HG03439 (cell line): ENCODE measurements at regions not wholly inside any gene's neighbourhood (a gene's known extent, or its start where the extent isn't known, plus 50 kb on each side); places are given as distances from the start of the nearest gene placed in this dataset.

ENCODE experiments used
- ATAC-seq: cut with Tn5 transposase; IDR thresholded peaks from one replicate; pipeline ENCODE4 v1.9.1; 2021; ENCODE audit warnings: mild to moderate bottlenecking, moderate library complexity; ENCODE audit not compliant: unreplicated experiment

DNA sequence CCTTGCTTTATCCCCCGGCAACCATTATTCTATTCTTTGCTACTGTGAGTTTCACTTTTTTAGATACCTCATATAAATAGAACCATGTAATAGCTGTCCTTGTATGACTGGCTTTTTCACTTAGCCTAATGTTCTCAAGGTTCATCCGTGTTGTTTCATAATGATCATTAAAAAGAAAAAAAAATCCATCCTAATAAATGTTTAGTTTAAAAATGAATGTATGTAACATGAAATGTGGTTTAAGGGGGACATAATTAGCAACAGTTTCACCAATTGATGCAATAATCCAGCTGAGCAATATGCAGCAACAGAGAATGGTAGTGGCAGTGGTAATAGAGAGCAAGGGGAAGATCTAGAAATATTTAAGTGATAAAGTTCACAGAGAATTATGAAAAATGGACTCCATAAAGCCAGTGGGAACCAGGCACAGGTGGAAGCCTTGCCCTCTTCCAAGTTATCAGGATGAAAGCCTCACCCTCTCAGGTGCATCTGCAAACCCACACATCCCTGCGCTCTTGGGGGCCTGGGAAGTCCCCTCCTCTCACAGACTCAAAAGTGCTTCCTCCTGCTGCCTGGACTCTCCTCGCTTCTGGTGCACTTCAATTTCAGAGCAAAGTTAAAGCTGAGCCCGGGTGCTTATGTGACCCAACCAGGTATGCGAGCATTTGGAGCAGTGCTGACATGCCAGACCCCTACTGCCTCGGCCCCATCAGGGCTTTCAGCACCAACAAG is 1403.3 kb upstream of the SLC39A10 start:
- ATAC-seq, result no peak

DNA sequence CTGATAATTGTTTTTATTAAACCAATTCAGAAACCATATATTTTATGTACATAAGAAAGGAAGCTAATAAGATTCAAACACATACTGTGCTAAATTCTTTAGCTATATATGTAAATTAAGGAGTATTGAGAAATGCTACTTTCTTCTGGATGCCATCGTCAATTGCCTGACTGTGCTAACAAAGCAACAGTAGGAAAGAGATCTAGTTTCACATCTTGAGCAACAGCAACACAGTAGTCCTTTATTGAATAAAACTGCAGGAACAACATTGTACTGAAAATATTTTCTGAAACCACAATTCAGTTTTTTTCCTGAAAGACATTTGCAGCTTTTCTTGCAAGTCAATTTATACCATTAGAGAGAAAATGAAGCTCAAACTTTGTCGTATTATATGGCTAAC is 1404.9 kb upstream of the SLC39A10 start:
- no peak for ATAC-seq

DNA sequence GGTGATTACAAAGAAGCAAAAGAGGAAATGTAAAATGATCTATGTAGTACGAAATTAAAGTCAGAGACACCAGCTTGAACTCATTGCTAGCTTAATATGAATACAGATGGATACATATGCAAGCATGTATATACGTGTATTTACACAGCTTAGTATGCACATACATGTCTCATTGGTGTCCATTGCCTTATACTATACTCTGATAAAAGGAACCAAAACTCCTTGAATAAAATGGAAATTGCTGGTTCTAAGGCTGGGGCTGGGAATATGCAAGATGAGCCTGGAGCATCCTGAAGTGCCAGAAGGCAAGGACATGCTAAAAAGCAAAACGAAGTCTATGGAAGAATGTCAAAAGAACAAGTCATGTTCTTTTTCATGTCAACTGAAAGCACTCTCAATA is 1424.4 kb upstream of the SLC39A10 start:
- ATAC-seq, result no peak

DNA sequence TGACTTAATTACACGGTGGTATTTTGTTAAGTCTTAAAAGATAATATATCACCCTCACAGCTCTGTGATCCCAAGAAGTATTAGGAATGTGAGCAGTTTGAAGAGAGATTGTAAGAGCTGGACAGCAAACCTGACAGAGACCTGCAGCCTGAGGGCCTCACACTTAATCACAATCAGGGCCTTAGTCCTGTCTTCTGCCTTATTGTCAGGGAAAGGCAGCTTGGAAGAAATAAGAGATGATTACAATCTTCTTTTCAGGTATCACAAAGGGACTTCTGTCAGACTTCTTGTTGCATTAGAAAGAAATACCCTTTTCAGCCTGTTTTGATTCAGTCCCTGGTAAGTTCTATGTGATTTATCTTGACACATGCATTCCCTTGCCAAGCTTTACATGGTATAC is 1433.8 kb upstream of the SLC39A10 start:
- no peak for ATAC-seq

DNA sequence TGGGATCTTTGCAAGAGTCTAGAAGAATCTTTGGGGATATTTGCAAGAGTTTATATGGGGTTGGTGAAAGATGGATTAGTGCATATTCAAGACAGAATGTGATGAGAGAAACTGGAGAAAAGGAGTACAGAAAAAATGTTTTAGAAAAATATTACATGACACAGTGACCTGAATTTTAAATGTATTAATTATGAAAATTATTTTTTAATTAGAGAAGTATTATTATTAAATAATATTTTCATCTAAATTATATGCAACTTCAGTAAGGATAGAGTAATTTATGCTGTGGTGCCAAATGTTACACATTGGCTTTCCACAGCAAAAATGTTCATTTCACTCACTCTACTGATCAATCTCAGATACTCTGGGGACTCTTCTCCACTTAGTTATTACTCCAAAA is 1442.8 kb upstream of the SLC39A10 start:
- ATAC-seq, result no peak

DNA sequence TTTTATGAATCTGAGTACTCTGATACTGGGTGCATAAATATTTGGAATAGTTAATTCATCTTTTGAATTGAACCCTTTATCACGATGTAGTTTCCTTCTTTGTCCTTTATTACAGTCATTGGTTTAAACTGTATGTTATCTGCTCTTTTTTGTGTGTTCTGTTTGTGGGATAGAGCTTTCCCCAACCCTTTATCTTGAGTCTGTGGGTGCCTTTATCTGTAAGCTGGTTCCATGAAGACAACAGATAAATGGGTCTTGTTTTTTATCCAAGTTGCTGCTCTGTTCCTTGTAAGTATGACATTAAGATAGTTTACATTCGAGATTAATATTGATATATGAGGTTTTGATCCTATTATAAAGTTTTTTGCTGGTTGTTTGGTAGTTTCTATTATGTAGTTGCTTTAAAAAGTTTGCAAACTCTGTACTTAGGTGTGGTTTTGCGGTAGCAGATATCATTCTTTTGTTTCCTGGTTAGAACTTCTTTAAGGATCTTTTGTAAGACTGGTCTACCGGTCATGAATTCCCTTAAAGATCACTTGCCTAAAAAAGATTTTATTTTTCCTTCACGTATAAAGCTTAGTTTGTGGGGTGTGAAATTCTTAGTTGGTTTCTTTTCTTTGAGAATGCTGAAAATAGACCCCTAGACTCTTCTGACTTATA is 1451.3 kb upstream of the SLC39A10 start:
- ATAC-seq, result no peak

DNA sequence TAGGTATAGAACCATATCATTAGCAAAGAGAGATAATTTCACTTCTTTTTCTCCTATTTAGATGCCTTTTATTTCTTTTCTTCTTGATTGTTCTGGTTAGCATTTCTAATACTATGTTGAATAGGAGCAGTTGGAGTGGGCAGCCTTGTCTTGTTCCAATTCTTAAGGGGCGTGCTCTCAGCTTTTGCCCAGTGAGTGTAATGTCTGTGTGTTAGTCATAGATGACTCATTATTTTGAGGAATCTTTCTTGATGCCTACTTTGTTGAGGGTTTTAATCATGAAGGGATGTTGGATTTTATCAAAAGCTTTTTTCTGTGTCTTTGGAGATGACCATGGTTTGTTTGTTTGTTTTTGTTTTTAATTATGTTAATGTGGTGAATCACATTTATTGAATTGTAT is 1453.1 kb upstream of the SLC39A10 start:
- no peak for ATAC-seq

DNA sequence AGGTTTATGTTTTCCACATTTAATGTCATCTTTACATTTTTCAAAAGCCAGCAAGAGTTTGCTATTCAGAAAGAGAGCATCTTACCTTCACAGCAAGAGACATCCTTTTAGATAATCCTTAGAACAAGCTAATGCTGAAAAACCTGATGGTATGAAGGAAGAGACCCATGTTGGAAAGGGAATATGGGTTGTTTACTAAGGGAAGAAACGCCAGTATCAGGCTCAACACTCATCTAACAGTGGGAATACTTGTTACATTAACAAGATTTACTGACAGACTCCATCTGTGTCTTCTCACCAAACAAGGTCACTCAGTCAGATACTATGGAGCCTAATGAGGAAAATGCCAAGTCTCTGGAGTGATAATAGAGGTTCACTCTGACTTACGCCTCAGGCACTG is 1474.1 kb upstream of the SLC39A10 start:
- ATAC-seq, result no peak

DNA sequence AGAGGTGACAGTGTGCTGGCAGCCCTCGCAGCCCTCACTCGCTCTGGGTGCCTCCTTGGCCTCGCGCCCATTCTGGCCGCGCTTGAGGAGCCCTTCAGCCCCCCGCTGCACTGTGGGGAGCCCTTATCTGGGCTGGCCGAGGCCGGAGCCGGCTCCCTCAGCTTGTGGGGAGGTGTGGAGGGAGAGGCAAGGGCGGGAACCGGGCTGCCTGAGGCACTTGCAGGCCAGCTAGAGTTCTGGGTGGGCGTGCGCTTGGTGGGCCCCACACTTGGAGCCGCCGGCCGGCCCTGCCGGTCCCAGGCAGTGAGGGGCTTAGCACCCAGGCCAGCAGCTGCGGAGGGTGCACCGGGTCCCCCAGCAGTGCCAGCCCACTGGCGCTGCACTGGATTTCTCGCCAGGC is 1480.9 kb upstream of the SLC39A10 start:
- no peak for ATAC-seq

DNA sequence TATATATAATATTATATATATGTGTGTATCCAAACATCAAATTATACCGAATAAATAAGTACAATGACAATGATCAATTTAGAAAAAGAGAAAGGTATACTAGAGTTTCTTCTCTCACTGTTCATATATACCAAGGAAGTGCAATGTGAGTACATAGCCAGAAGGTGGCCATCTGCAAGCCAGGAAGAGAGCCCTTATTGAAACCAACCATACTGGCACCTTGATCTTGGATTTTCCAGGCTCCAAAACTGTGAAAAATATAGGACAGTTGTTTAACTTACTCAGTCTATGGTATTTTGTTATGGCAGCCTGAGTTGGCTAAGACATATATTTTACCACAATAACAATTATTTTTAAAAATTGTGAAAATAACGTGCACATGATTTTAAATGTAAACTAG is 1490.2 kb upstream of the SLC39A10 start:
- ATAC-seq, result peak; percentile 92

DNA sequence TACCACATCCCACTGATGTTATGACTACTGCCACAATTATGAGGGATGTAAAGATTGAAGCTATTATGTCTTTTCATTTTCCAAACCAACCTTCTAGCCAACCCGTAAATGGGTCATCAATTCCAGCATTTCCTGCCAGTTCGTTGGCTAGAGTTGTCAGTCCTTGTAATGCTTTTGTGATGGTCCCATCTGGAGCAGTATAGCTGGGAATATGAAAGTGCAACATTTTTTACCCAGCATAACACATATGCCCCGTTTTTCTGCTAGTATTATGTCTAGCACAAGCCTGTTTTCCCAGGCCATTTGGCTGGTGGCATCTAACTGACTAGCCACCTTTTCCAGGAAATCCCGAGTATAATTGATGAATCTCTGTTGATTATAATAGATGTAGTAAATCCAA is 1501.6 kb upstream of the SLC39A10 start:
- no peak for ATAC-seq

DNA sequence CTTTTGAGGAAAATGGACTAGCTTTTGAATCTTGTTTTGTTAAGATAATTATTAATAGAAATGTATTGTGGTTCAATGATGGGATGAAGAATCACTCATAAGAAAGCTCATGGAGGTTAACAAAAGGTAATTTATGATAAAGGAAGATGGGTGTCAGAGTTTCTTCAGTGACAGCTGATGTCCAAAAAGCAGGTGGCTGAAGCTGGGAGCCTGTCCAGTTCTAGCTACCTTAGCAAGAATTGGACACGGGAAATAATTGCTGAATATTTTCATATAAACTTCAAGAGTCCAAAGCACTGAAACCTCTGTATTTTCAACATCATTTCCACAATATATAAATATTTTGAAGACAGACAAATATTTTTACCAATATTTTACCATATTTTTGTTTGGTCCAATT is 1505.8 kb upstream of the SLC39A10 start:
- no peak for ATAC-seq

DNA sequence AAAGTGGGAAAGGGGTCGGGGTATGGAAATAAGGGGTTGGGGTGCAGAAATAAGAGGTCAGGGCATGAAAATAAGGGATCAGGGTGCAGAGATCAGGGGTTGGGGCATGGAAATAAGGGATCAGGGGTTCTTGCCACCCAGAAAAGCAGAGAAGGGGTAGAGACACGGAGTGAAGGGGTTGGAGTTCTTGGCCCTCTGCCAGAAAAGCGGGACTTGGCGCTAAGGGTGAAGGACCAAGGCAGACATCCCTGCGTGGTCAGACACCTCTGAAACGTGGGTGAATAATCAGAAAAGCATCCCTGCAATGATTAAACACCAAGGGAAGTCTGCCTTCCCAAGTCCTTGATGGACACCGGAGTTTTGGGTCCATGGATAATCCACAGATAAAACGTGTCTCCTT is 1521.6 kb upstream of the SLC39A10 start:
- ATAC-seq, result no peak

DNA sequence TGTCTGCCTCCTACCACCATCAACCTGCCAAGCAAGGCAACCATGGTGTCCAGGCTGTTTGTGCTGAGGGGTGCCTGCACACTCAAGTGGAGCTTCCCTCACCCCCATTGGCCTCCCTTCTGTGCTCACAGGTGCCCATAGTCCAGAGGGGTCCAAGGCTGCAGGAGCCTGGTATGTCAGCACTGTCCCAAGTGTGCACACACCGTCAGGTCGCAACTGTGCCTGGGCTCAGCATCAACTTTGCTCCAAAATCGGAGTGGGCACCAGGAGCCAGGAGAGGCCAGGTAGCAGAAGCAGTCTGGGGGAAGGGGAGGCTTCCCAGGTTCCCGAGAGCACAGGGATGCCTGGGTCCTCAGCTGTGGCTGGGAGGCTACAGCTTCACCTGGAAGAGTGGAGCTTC is 1528.2 kb upstream of the SLC39A10 start:
- ATAC-seq, result no peak

DNA sequence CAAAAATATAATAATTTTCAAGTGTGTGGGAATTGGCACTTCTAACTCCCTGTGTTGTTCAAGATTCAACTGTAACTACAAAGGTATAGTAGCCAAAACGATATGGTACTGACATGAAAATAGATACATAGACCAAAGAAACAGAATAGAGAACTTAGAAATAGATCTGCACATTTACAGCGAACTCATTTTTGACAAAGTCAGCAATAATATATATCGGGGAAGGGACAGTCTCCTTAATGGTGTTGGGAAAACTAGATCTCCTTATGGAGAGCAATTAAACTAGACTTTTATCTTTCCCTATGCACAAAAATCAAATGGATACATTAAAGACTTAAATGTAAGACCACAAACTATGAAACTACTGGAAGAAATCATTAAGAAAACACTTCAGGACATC is 1530.6 kb upstream of the SLC39A10 start:
- no peak for ATAC-seq

DNA sequence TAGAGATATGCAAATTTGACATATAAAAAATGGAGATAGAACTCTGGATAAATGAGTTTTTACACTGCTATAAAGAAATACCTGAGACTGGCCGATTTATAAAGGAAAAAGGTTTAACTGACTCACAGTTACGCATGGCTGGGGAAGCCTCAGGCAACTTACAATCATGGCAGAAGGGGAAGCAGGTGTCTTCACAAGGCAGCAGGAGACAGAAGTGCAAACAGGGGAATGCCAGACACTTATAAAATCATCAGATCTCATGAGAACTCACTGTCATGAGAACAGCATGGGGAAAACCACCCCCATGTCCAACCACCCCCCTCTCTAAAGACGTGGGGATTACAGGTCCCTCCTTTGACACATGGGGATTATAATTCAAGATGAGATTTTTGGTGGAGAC is 1540.2 kb upstream of the SLC39A10 start:
- no peak for ATAC-seq

DNA sequence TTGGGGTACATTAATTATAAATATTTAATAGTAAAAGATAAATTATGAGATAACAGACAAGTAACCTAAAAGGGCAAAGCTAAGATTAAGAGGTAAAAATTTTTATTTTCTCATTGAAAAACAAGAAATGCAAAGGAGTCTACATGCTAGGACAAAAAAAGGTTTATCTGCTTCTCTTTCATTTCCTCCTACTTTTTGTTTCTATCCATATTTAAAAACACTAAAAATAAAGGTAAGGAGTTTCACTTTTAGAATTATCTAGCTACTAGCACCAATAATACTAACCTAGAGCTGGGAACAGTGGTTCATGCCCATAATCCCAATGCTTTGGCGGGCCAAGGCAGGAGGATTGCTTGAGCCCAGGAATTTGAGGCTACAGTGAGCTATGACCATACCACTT is 1551.7 kb upstream of the SLC39A10 start:
- ATAC-seq, result no peak

DNA sequence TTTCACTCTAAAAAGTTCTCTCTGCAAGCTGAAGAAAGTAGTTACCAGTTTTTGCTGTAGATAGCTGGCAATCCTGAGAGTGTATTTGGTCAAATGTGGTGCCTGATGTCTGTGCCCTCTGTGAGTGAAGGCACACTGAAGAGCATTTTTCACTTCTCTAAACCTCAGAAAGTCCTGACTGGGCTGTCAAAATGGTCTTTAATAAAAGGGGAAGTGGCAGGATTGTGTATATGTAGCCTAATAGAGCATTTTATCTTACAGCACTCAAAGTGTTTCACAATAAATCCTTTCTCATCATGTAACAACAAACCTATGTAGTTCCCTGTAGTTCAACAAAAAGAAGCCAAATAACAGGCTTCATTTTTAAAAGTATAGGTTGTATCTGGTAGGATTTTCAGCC is 1552.3 kb upstream of the SLC39A10 start:
- ATAC-seq, result peak; percentile 94

DNA sequence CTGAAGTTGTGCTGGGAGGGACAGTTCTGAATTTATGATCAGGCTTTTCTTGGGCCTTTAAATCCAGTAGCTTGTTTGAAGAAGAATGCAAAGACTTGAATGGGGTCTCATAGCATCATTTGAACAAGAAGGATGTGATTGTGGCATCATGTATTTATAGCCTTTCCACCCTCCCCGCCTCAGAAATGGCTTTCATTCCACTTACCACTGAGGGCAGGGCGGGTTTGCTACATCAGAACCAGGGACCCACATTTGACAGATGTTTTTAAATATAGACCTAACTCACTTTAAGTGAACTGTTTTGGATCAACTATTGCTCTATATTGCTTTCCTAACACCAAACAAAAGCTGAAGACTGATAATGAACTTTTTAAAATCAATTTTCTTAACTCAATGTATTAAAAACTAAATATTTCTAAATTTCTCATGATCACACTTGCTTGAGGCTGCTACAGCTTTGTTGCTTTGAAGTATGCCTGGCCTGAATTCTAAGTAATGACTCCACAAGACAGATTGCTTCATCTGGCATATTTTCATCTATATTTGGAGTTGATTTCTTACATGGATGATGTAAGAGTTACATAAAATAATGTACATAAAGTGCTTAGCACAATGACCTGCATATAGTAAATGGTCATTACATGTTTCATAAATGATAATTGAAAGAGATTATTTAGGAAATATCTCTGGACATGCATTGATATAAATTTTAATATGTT is 1552.9 kb upstream of the SLC39A10 start:
- ATAC-seq, result peak; percentile 16

DNA sequence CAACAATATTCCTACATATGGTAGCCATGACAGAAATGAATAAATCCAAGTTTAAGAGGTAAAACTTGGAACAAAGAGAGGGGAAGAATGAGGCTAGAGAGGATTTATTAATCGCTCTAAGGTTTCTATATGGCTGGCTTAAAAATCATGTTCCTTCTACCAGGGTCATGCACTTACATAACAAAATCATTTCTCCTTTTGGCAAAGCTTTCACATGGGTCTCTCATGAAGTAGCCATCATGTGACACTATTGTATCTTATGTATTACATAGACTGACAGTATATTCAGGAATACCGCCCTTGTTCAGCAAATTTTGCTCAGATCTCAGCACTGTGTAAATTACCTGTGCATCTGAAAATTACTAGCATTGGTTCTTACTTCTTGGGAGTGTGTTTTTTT is 1554.5 kb upstream of the SLC39A10 start:
- no peak for ATAC-seq

DNA sequence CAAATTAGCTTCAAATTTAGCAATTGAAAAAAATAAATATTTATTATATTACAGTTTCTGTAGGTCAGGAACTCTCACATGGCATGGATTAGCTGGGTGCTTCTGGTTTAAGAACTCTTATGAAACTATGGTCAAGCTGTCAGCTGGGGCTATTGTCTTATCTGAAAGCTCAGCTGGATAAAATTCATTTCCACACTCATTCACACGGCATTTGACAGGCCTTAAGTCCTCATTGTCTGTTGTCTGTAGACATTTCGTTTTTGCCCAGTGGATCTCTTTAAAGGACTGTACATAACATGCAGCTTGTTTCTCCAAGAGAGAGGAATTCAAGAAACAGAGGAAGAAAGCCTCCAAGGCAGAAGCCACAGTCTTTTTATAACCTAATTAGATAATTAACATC is 1556.8 kb upstream of the SLC39A10 start:
- ATAC-seq, result no peak

DNA sequence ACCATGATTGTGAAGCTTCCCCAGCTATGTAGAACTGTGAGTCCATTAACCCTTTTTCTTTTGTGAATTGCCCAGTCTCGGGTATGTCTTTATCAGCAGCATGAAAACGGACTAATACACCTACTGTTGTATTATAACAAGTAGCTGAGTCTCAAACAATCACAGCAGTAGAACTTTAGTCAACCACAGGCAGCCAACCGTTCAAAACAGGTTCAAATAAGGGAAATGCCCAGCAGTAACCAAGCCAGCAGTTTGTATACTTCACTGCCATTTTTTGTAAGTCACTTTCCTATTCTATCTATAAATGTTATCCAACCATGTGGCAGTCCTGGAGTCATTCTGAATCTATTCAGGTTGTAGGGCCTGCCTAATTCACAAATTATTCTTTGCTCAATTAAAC is 1560.6 kb upstream of the SLC39A10 start:
- ATAC-seq, result no peak
